Spleen (tissue), 7 donors: ENCODE measurements at regions not wholly inside any gene's neighbourhood (a gene's known extent, or its start where the extent isn't known, plus 50 kb on each side); places are given as distances from the start of the nearest gene placed in this dataset.

Source experiments
- CTCF ChIP-seq, 11 experiments: fragments of 200-600 bp in 7 of 11; fragments of 450-650 bp in 4 of 11; sonication (generic) in 4 of 11; IDR thresholded peaks in 8 of 11; conservative IDR thresholded peaks in 3 of 11; 1 replicate in 7 of 11; 2 replicates in 4 of 11; pipeline versions ENCODE4 v1.4.0 to v1.8.0; 2016 to 2021; ENCODE audit warnings: antibody characterized with exemption in 11 of 11, inconsistent platforms in 4 of 11, mild to moderate bottlenecking in 1 of 11
- POLR2A ChIP-seq, 3 donors: fragments of 450-650 bp; IDR thresholded peaks; one replicate each; pipeline ENCODE4 v1.5.1; 2017; ENCODE audit warnings: antibody characterized with exemption in 3 of 3, mild to moderate bottlenecking in 1 of 3
- donor health status: DM: no; HTN: no; CAD: no; lungs with moderate emphysema.
- donor health status: DM: no; HTN: no; CAD: no.
- donor health status: DM: no; HTN: no; CAD: no.

- TF ChIP-seq CTCF (IDR thresholded peaks at IDR 0.05 in 8 of 11, conservative IDR thresholded peaks at IDR 0.05 in 3 of 11) (no peak), POLR2A (IDR thresholded peaks at IDR 0.05) (no peak)
Measured at GRCh38 chrX:107506596-107507031, 57.2 kb downstream of the FRMPD3 start.
